Activated gamma-delta T cell treated with Interleukin-2 at 50 U/mL for 16 hours (primary cell): ENCODE measurements at regions not wholly inside any gene's neighbourhood (a gene's known extent, or its start where the extent isn't known, plus 50 kb on each side); places are given as distances from the start of the nearest gene placed in this dataset.

ENCODE experiments used
- DNase-seq: peaks from one replicate; pipeline ENCODE4 v3.0.0-alpha.2; 2020

DNA sequence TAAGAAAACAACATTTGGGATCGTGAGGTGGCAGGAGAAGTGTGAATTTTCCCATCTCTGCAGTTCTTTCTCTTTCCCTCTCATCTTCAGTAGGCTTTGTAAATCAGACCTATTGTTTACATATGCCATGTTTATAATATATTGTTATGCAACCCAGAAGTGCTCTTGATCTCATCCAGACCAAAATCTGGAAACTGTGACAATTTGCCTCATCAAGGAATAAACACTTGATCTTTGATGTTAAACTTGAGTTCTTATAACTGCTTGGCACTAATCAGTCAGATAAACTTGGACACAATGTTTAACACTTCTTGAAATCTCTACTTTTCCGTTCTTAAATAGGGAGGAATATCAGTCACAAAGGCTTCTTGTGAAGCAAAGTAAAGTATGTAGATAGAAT, 384.7 kb downstream of the DMRT2 start:
- DNase-seq, result no peak

- no peak for DNase-seq
Observed at GRCh38 chr9:1440256-1440655, 390.1 kb downstream of the DMRT2 start.

- DNase-seq, result no peak
Observed at GRCh38 chr9:1442105-1442504, 391.9 kb downstream of the DMRT2 start.

GRCh38 chr9:1443450-1443849, 393.3 kb downstream of the DMRT2 start:
- DNase-seq, result no peak

- DNase-seq, result no peak
Observed at GRCh38 chr9:1446671-1447070, 396.5 kb downstream of the DMRT2 start.

- DNase-seq, result no peak
Observed at GRCh38 chr9:1453636-1454035, 403.5 kb downstream of the DMRT2 start.

- no peak for DNase-seq
Observed at GRCh38 chr9:1454211-1454610, 404.1 kb downstream of the DMRT2 start.

DNA sequence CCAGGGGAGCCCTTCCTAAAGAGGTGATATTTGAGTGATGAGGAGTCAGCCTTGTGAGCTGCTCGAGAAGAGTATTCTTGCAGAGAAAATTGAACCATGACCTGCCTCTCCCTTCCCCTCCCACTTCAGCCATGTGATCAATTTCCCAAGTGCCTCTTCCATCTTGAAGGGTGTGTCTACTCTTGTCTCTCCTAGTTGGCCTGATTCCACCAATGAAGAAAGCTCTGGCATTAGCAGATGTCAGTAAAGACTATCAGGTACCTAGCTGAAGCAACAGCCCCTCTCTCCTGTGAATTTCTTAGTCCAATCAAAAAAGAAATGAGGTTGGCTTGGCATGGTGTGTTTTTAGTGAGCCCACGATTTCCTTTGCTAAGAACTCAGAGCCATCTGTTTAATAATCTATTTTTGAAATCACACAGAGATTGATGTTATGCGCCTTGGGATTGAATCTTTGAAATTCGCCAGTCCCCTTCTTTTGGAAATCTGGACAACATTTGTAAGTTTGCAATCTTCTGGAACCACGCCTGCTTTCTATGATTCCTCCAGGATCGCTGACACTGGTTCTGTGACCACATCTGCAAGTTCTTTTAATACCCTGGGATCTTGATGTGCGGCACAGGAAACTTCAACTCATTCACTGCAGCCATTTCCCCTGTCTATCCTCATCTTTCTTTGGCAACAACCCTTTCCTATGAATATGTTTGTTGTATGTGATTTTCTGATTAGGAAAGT, 404.6 kb downstream of the DMRT2 start:
- no peak for DNase-seq

GRCh38 chr9:1455766-1456165, 405.6 kb downstream of the DMRT2 start:
- DNase-seq, result no peak

DNA sequence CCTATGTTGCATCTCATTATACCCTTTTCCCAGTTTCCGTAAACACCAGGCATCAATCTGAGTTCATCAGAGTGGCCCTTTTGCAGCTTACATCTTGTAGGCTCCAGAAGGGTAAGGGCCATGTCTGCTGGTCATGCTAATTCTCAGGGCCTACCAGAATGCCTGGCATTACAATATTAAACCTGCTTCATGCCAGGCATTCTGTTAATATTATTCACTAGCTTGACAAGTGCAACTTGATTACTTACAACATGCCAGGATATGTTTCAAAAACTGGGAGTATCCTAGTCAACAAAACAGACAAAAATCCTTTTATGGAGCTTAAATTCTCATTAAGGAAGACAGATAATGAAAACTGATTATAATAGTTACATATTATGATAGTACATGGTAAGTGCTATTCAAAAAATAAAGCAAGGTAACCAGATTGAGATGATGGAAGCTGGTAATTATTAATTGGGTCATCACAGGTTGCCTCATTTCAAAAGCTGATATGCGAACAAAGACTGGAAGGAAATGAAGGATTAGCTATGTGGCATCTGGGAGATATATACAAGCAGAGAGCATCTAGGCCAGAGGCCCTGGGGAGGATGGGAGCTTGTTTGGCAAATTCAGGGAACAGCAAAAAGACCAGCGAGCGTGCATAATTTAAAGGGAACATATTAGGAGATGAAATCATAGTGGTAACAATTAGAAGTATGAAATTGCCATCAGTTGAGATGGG, 406.3 kb downstream of the DMRT2 start:
- no peak for DNase-seq

DNA sequence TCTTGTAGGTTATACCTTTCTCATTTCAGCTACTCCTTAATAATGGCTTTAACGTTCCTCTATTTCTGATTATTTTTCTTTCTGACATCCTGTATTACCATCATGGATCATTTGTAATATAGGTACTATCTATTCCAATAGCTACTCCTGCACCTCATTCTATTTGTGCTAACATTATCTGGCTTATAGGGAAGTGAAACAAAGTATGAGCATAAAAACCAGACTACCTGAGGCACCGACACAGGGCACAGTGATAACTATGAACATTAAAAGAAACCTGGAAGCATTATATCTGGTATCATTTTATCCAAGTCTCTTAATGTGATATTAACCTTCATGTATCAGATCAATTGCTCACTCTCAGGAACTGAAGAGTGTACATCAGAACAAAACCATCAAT, 407.3 kb downstream of the DMRT2 start:
- DNase-seq, result no peak

DNA sequence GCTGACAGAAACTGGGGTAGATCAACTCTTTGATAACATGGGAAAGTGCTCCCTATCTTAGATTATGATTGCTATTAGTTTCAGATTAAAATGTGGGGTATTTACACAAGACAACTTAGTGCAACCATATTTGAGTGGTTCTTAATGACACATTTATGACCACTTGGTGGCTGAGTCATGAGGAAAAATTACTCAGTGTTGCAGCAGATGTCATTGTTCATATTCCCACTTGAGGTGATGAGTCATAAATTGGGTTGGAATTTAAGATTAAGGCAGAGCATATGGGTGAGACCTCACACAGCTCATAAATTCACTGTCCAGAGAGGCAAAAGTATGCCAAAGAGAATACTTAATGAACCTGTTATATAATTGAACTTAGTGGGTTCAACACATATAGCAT, 408.3 kb downstream of the DMRT2 start:
- DNase-seq, result no peak

DNA sequence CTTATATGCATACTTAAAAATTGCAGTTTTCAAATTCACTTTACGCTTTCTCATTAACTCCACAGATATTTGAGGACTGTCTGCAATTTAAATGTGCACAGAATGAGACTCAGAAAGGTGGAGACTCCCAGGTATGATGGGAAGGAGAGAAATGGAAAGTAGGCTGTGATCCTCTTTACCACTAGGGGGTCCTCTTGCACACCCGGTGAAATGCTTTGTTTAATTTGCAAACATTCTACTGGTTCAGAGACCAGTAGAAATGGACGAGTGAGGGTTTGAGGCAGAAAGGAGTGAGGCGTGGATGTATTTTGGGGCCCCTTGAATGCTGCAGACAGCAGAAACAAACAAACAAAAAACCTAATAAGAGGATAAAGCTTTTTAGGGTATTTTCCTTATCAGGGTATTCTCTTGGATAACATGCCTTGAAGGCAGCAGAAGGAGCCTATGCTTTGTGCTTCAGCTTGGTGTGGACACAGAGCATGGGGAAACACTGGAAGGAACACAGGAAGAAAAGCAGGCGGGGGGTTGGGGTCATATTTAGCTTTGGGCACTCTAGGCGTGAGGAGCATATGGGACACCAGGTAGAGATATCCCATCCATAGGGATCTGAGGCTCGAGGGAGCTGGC, 410.1 kb downstream of the DMRT2 start:
- no peak for DNase-seq

DNA sequence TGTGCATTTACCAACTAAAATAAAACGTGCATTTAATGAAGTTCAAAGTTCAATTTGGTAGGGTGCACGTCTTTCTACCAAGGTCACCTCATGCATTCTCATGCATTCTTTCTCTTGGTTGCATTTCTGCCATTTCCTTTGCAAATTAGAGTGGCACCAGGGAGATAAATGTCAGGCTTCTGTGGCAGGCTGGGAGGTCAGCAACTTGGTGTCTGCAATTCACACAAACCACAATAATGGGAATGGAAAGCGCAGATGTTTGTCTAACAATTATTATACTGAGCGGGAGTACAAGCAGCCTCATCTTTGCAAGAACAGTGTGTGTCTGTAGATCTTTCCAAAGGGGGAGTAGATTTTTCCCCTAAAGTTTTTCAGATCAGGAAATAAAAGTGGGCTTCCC, 411.7 kb downstream of the DMRT2 start:
- no peak for DNase-seq

GRCh38 chr9:1462626-1463308, 412.6 kb downstream of the DMRT2 start:
- no peak for DNase-seq

- no peak for DNase-seq
Observed at GRCh38 chr9:1469996-1470395, 419.8 kb downstream of the DMRT2 start.

GRCh38 chr9:1473956-1474634, 423.9 kb downstream of the DMRT2 start:
- no peak for DNase-seq

DNA sequence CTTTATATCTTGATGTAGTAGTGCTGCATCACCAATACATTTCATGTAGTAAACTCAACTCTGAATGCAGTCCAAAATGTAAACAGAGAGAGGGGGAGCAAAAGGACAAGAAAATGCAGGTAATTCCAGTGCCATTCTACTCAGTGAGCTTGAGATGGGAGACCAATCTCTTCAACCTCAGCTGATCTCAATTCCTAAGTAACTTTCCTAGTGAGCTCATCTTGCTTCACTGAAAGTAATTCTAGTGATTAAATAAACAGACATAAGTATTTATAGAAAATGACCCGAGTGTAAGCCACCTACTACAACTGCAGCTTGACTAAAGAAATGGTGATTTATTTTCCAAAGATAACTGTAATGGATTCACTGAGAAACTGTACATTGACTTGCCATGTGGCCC, 424.5 kb downstream of the DMRT2 start:
- no peak for DNase-seq

GRCh38 chr9:1490341-1491232, 440.4 kb downstream of the DMRT2 start:
- no peak for DNase-seq

DNA sequence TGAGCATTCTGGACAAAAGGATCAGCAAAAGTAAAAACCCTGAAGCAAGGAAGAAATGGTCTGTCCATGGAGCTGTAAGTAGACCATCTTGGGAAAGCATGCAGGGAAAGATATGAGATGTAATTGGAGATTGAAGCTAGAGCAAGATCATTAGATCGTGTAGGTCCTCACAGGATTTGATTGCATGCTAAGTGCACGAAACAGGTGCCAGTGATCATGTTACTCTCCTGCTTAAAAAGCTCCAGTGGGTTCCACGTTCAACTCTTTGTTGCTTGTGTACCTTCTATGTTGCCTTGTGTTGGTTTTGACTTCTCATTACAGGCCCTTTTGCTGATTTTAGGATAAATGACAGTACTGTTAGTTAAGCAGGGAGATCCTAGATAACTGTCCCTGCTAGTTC, 442.0 kb downstream of the DMRT2 start:
- DNase-seq, result no peak

DNA sequence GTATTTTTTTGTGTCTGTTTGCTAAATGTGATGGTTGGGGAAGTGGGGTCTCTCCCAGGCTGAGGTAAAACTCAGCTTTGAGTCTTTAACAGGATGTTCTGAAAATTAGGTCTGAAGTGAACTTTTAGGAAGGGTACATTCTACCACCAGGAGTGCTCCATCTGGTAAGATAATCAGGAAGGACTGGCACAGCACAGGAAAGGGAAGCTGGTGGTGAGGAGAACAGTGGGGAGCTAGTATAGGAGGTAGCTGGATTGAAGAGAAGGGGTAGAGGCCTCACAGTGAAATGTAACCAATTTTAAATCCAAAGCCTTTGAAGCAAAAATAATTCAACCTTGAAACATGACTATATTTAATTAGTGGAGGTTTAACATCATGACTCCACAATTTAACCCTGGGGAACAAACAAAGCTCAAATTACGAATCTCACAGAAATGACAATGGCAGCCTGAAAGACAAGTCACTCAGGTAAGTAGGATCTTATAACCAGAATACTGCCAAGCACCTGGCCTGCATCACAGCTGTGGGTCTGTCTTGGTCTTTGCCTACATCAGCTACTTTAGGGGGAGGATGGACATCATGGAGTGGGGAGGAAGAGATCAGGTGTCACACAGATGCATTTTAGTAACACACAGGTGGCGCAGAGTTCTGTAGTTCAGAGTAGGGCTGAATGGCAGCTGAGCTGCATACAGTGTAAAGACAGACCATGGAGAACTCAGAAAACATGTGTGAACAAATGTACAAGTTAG, 445.3 kb downstream of the DMRT2 start:
- no peak for DNase-seq
